GM20000 (cell line): ENCODE measurements at regions not wholly inside any gene's neighbourhood (a gene's known extent, or its start where the extent isn't known, plus 50 kb on each side); places are given as distances from the start of the nearest gene placed in this dataset.

Source experiments
- DNase-seq: peaks from one replicate; pipeline ENCODE4 v3.0.0; 2012; ENCODE audit warnings: low spot score
- TF ChIP-seq, protein P1 (sequence below): IDR thresholded peaks from 2 replicates; pipeline ENCODE4 v1.5.1; 2012; ENCODE audit warnings: mild to moderate bottlenecking, control low read depth; ENCODE audit errors: extremely low read depth, missing control alignments

DNA sequence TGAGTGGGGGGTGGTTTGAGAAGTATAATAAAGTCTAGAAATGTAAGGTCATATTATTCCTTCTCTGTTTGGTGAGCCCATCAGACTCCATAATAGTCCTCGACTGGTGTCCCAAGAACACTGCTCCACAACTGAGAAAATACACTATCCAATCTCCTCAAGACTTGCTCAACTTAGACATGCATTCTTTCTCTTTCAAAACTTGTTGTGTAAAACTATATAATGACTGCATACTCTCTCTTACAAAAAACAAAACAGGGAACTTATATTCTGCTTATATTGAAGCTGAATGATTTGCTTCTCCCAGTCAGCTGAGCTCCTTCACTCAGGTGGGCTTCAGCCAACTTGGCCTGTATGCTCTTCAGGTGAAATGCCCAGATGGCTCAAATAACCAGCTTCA, 204.7 kb downstream of the ZNF365 start:
- TF ChIP-seq, protein P1, sequence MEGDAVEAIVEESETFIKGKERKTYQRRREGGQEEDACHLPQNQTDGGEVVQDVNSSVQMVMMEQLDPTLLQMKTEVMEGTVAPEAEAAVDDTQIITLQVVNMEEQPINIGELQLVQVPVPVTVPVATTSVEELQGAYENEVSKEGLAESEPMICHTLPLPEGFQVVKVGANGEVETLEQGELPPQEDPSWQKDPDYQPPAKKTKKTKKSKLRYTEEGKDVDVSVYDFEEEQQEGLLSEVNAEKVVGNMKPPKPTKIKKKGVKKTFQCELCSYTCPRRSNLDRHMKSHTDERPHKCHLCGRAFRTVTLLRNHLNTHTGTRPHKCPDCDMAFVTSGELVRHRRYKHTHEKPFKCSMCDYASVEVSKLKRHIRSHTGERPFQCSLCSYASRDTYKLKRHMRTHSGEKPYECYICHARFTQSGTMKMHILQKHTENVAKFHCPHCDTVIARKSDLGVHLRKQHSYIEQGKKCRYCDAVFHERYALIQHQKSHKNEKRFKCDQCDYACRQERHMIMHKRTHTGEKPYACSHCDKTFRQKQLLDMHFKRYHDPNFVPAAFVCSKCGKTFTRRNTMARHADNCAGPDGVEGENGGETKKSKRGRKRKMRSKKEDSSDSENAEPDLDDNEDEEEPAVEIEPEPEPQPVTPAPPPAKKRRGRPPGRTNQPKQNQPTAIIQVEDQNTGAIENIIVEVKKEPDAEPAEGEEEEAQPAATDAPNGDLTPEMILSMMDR, result no peak
- DNase-seq, result no peak

DNA sequence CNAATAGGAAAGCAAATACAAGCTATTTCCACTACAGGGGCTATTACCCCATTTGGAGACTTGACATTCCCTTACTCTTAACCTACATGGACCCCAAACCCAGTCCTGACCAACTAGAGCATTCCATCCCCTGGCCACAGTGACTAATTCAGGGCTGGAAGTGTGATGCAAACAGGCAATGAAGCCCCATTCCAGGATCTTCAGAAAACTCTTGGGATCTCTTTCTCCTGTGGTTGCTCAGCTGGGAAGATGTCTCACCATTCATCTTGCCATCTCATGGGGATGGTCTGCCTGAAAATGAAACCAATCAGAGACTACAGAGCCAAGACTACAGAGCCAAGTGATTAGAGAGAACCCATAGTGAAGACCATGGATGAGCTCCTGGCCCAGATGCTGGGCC, 206.2 kb downstream of the ZNF365 start:
- TF ChIP-seq, protein P1, result no peak
- DNase-seq, result no peak

DNA sequence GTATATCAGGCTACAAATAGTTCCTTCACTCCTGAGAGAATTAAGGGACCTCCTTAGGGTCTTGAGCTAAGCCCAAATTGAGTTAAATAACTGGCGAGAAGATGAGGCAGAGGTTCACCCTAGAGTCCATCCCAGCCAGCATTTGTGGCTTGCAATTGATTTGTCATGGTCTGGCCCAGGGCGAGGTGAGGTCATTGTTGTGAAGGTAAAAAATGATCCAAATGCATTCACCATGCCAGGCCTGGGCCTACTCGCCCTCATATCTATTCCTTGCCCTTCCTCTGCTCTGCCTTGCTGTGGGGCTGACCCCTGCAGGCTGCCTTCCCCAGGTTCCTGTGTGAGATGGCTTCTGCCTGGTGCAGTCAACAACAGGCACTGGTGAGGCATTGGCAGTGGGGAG, 207.2 kb downstream of the ZNF365 start:
- TF ChIP-seq, protein P1, result no peak
- DNase-seq, result no peak

DNA sequence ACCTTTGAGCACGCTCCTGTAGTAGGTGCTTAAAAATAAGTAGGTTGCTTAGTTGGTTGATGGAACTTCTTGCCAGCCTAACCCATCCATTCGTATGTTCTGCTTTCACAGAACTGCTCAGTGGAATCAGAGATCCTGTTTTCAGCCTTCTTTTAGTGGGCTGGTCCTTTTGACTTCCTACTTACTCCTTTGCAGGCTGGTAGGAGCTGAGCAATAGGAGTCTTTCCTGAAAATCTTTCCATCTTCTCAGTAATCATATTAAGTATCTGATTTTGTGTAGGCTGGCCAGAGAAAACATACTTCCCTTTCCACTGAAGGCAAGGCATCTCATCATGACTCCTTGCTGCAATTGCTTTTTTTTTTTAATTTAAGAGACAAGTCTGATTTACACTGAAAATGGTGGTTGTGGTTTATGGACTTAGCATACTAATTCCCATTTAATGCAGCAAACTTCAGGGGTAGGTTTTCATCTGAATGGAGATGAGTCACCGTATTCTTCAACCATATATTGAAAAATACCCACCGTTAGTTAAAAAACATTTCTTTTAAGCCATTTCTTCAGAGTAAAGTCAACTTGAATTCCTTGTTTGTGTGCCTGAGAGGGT, 208.0 kb downstream of the ZNF365 start:
- no peak for DNase-seq
- TF ChIP-seq, protein P1, result no peak

DNA sequence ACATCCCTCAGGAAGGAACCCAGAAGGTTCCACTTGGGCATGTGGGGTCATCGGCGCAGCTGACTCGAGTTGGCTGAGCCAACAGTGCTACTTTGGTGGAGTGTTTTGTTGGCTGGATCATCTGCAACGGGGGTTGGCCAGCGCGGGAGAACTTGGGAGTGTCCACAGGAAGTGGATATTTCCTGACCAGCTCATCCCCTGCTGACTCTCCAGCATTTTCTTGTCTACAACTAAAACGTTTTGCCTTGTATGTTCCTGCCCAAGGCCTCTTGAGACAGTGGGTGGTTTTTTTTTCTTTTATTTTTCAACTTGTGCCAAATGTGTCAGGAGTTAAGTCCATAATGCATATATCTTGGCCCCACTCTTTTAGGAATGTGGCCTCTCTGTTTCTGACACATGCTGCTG, 208.6 kb downstream of the ZNF365 start:
- no peak for DNase-seq
- TF ChIP-seq, protein P1, result no peak

DNA sequence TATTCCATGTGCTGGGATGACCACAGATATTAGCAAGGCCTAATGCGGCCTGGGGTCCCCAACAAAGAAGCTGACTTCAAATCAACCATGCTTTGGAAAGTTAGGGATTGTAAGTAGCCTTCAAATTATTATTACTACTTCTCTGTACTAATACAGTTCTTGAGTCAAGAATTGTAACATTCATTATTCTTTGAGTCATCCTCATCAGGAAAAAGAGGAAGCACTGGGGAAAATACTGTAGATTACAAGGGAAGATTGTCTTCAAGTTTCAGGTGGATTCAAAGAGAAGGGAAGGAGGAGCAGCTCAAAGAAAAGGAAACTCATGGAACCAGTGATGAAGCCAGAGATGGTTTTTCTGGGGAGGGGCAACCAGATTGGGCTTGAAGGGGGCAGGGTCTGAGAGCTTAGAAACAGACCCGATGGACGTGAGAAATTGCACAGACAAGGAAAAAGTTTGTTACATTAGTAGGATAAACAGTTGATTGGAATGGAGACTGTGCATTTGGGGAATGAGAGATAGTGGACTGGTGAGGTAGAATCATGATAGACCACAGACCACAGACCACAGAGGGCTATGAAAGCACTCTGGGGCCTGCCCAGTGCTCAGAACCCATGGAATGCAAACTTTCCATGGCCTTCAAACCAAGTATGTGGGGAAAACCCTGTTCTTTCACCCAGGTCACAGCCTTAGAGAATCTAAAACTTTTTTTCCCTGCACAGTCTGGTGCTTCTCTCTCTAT, 209.9 kb downstream of the ZNF365 start:
- DNase-seq, result no peak
- TF ChIP-seq, protein P1, result no peak

- DNase-seq, result no peak
- TF ChIP-seq, protein P1, result no peak
Measured at GRCh38 chr10:62584731-62585130, 210.6 kb downstream of the ZNF365 start.
